ENCODE measurements at regions not wholly inside any gene's neighbourhood (a gene's known extent, or its start where the extent isn't known, plus 50 kb on each side); places are given as distances from the start of the nearest gene placed in this dataset.
"Not testable (repeated sequence)": the region's sequence is repeated elsewhere in the genome, so short reads cannot be mapped to it uniquely, and the experiment has no call there.

GRCh38 chr3:144957398-144958101 is 985.9 kb downstream of the DIPK2A start:
- no peak for DNase-seq

- DNase-seq = no peak
Observed at GRCh38 chr3:144963810-144964209, 992.2 kb downstream of the DIPK2A start.

GRCh38 chr3:144966560-144966959 is 994.9 kb downstream of the DIPK2A start:
- DNase-seq = no peak

- DNase-seq = no peak
Observed at GRCh38 chr3:144968750-144969350, 997.2 kb downstream of the DIPK2A start.

GRCh38 chr3:144984481-144984880 is 1012.9 kb downstream of the DIPK2A start:
- not testable (repeated sequence) for DNase-seq

GRCh38 chr3:144989807-144990206 is 1018.2 kb downstream of the DIPK2A start:
- peak; percentile 43 for DNase-seq

- no peak for DNase-seq
Observed at GRCh38 chr3:144995856-144996255, 1024.2 kb downstream of the DIPK2A start.

- DNase-seq = no peak
Observed at GRCh38 chr3:145005427-145005826, 1033.8 kb downstream of the DIPK2A start.

- DNase-seq = no peak
Observed at GRCh38 chr3:145006271-145006670, 1034.6 kb downstream of the DIPK2A start.

GRCh38 chr3:145013931-145014330 is 1042.3 kb downstream of the DIPK2A start:
- no peak for DNase-seq

- no peak for DNase-seq
Observed at GRCh38 chr3:145015253-145015652, 1043.6 kb downstream of the DIPK2A start.

GRCh38 chr3:145017959-145018358 is 1046.3 kb downstream of the DIPK2A start:
- DNase-seq = no peak

GRCh38 chr3:145022447-145022846 is 1050.8 kb downstream of the DIPK2A start:
- DNase-seq = no peak

GRCh38 chr3:145024700-145025099 is 1053.1 kb downstream of the DIPK2A start:
- no peak for DNase-seq

- not testable (repeated sequence) for DNase-seq
Observed at GRCh38 chr3:145027186-145027585, 1055.6 kb downstream of the DIPK2A start.

- DNase-seq = no peak
Observed at GRCh38 chr3:145032791-145033190, 1061.2 kb downstream of the DIPK2A start.

GRCh38 chr3:145035682-145036081 is 1064.1 kb downstream of the DIPK2A start:
- DNase-seq = no peak

GRCh38 chr3:145054055-145054454 is 1082.4 kb downstream of the DIPK2A start:
- DNase-seq = not testable (repeated sequence)

- DNase-seq = no peak
Observed at GRCh38 chr3:145055375-145056076, 1083.9 kb downstream of the DIPK2A start.

GRCh38 chr3:145058483-145058882 is 1086.9 kb downstream of the DIPK2A start:
- no peak for DNase-seq

GRCh38 chr3:145063616-145064015 is 1092.0 kb downstream of the DIPK2A start:
- no peak for DNase-seq

GRCh38 chr3:145070795-145071194 is 1090.2 kb downstream of the PLOD2 start:
- no peak for DNase-seq

- DNase-seq = no peak
Observed at GRCh38 chr3:145079436-145079835, 1081.5 kb downstream of the PLOD2 start.

- no peak for DNase-seq
Observed at GRCh38 chr3:145087038-145087437, 1073.9 kb downstream of the PLOD2 start.

Data from SIG-M5 (cell line).